ENCODE measurements at regions not wholly inside any gene's neighbourhood (a gene's known extent, or its start where the extent isn't known, plus 50 kb on each side); places are given as distances from the start of the nearest gene placed in this dataset.

GRCh38 chr1:83762416-83762815 lies 236.5 kb downstream of the TTLL7 start:
- DNase-seq = no peak
- Mint-ChIP-seq H3K4me1 (peaks cover 8% of the 10 kb centered on the region), H3K4me3 (no peak overlapping the region), H3K27ac (no peak overlapping the region), H3K27me3 (no peaks in the 10 kb centered on the region), H3K36me3 (ENCODE audit: low read depth) (no peaks in the 10 kb centered on the region), H3K9me3 (no peaks in the 10 kb centered on the region)
- no peak for ATAC-seq

GRCh38 chr1:83762039-83762365 lies 236.9 kb downstream of the TTLL7 start:
- Mint-ChIP-seq H3K4me1 (peaks cover 8% of the 10 kb centered on the region), H3K4me3 (no peak overlapping the region), H3K9me3 (no peaks in the 10 kb centered on the region), H3K27me3 (no peaks in the 10 kb centered on the region), H3K27ac (no peak overlapping the region), H3K36me3 (ENCODE audit: low read depth) (no peaks in the 10 kb centered on the region)
- DNase-seq (no peak), ATAC-seq (no peak)

GRCh38 chr1:83761167-83762038 lies 237.5 kb downstream of the TTLL7 start:
- Mint-ChIP-seq H3K4me3 (no peak overlapping the region), H3K36me3 (ENCODE audit: low read depth) (no peaks in the 10 kb centered on the region), H3K4me1 (peaks cover 8% of the 10 kb centered on the region), H3K9me3 (no peaks in the 10 kb centered on the region), H3K27me3 (no peaks in the 10 kb centered on the region), H3K27ac (no peak overlapping the region)
- ATAC-seq = peak; percentile 68
- DNase-seq = peak; percentile 15

GRCh38 chr1:83760226-83761021 lies 238.5 kb downstream of the TTLL7 start:
- Mint-ChIP-seq H3K36me3 (ENCODE audit: low read depth) (no peaks in the 10 kb centered on the region), H3K9me3 (no peaks in the 10 kb centered on the region), H3K27ac (no peak overlapping the region), H3K4me1 (peaks cover 8% of the 10 kb centered on the region), H3K4me3 (no peak overlapping the region), H3K27me3 (no peaks in the 10 kb centered on the region)
- DNase-seq = no peak
- ATAC-seq = no peak

- no peak for DNase-seq
- Mint-ChIP-seq H3K27me3 (no peaks in the 10 kb centered on the region), H3K4me1 (peaks cover 8% of the 10 kb centered on the region), H3K36me3 (ENCODE audit: low read depth) (no peaks in the 10 kb centered on the region), H3K4me3 (no peak overlapping the region), H3K9me3 (no peaks in the 10 kb centered on the region), H3K27ac (no peak overlapping the region)
- ATAC-seq = no peak
These were observed 241.8 kb downstream of the TTLL7 start for GRCh38 chr1:83756984-83757717.

- H3K36me3 Mint-ChIP-seq (ENCODE audit: low read depth) = no peaks in the 10 kb centered on the region
- H3K27me3 Mint-ChIP-seq = no peaks in the 10 kb centered on the region
- ATAC-seq = no peak
- no peaks in the 10 kb centered on the region for H3K9me3 Mint-ChIP-seq
- no peaks in the 10 kb centered on the region for H3K4me1 Mint-ChIP-seq
- no peak overlapping the region for H3K4me3 Mint-ChIP-seq
- H3K27ac Mint-ChIP-seq = no peak overlapping the region
- DNase-seq = no peak
These were observed 247.3 kb downstream of the TTLL7 start for GRCh38 chr1:83751602-83752001.

GRCh38 chr1:83750201-83750600 lies 248.7 kb downstream of the TTLL7 start:
- DNase-seq (no peak), ATAC-seq (no peak)
- H3K27ac Mint-ChIP-seq = no peak overlapping the region
- no peaks in the 10 kb centered on the region for H3K36me3 Mint-ChIP-seq (ENCODE audit: low read depth)
- no peak overlapping the region for H3K4me3 Mint-ChIP-seq
- no peaks in the 10 kb centered on the region for H3K4me1 Mint-ChIP-seq
- H3K27me3 Mint-ChIP-seq = no peaks in the 10 kb centered on the region
- H3K9me3 Mint-ChIP-seq = no peaks in the 10 kb centered on the region

GRCh38 chr1:83747853-83748482 lies 251.0 kb downstream of the TTLL7 start:
- DNase-seq (no peak), ATAC-seq (no peak)
- no peak overlapping the region for H3K27ac Mint-ChIP-seq
- H3K4me1 Mint-ChIP-seq = no peaks in the 10 kb centered on the region
- no peaks in the 10 kb centered on the region for H3K9me3 Mint-ChIP-seq
- H3K36me3 Mint-ChIP-seq (ENCODE audit: low read depth) = no peaks in the 10 kb centered on the region
- H3K27me3 Mint-ChIP-seq = no peaks in the 10 kb centered on the region
- H3K4me3 Mint-ChIP-seq = no peak overlapping the region

- H3K4me3 Mint-ChIP-seq = no peak overlapping the region
- DNase-seq (no peak), ATAC-seq (no peak)
- H3K27me3 Mint-ChIP-seq = no peaks in the 10 kb centered on the region
- no peaks in the 10 kb centered on the region for H3K4me1 Mint-ChIP-seq
- no peaks in the 10 kb centered on the region for H3K9me3 Mint-ChIP-seq
- H3K36me3 Mint-ChIP-seq (ENCODE audit: low read depth) = no peaks in the 10 kb centered on the region
- no peak overlapping the region for H3K27ac Mint-ChIP-seq
These were observed 252.7 kb downstream of the TTLL7 start for GRCh38 chr1:83746234-83746633.

- Mint-ChIP-seq H3K36me3 (ENCODE audit: low read depth) (no peaks in the 10 kb centered on the region), H3K9me3 (no peaks in the 10 kb centered on the region), H3K27me3 (no peaks in the 10 kb centered on the region), H3K4me1 (no peaks in the 10 kb centered on the region), H3K27ac (no peak overlapping the region), H3K4me3 (no peak overlapping the region)
- ATAC-seq = no peak
- DNase-seq = no peak
These were observed 256.5 kb downstream of the TTLL7 start for GRCh38 chr1:83742446-83742845.

- no peak overlapping the region for H3K4me3 Mint-ChIP-seq
- H3K9me3 Mint-ChIP-seq = no peaks in the 10 kb centered on the region
These were observed 257.2 kb downstream of the TTLL7 start for GRCh38 chr1:83741770-83742169.

GRCh38 chr1:83741348-83741747 lies 257.6 kb downstream of the TTLL7 start:
- ATAC-seq = no peak
- no peak for DNase-seq
- H3K4me3 Mint-ChIP-seq = no peak overlapping the region

More at GRCh38 chr1:83741770-83742169, 257.2 kb downstream of the TTLL7 start:
- H3K27me3 Mint-ChIP-seq = no peaks in the 10 kb centered on the region
- H3K36me3 Mint-ChIP-seq (ENCODE audit: low read depth) = no peaks in the 10 kb centered on the region
- no peak for ATAC-seq
- DNase-seq = no peak
- no peak overlapping the region for H3K27ac Mint-ChIP-seq
- no peaks in the 10 kb centered on the region for H3K4me1 Mint-ChIP-seq

GRCh38 chr1:83735526-83735925 lies 263.4 kb downstream of the TTLL7 start:
- H3K27ac Mint-ChIP-seq = no peak overlapping the region
- DNase-seq (no peak), ATAC-seq (no peak)
- no peaks in the 10 kb centered on the region for H3K9me3 Mint-ChIP-seq
- H3K36me3 Mint-ChIP-seq (ENCODE audit: low read depth) = no peaks in the 10 kb centered on the region
- no peaks in the 10 kb centered on the region for H3K4me1 Mint-ChIP-seq
- no peak overlapping the region for H3K4me3 Mint-ChIP-seq
- H3K27me3 Mint-ChIP-seq = no peaks in the 10 kb centered on the region

More at GRCh38 chr1:83741348-83741747, 257.6 kb downstream of the TTLL7 start:
- no peaks in the 10 kb centered on the region for H3K27me3 Mint-ChIP-seq
- no peaks in the 10 kb centered on the region for H3K9me3 Mint-ChIP-seq
- H3K27ac Mint-ChIP-seq = no peak overlapping the region
- H3K36me3 Mint-ChIP-seq (ENCODE audit: low read depth) = no peaks in the 10 kb centered on the region
- H3K4me1 Mint-ChIP-seq = no peaks in the 10 kb centered on the region

- no peaks in the 10 kb centered on the region for H3K36me3 Mint-ChIP-seq (ENCODE audit: low read depth)
- H3K9me3 Mint-ChIP-seq = no peaks in the 10 kb centered on the region
- H3K4me1 Mint-ChIP-seq = no peaks in the 10 kb centered on the region
- no peak overlapping the region for H3K27ac Mint-ChIP-seq
- no peaks in the 10 kb centered on the region for H3K27me3 Mint-ChIP-seq
- ATAC-seq (no peak), DNase-seq (no peak)
- H3K4me3 Mint-ChIP-seq = no peak overlapping the region
These were observed 264.5 kb downstream of the TTLL7 start for GRCh38 chr1:83734420-83734819.
